SKM-1 treated with dmso at 0.1 percent for 144 hours (cell line): ENCODE measurements at regions not wholly inside any gene's neighbourhood (a gene's known extent, or its start where the extent isn't known, plus 50 kb on each side); places are given as distances from the start of the nearest gene placed in this dataset.

Experiments used
- DNase-seq: peaks from one replicate; lab custom pipeline; 2025; ENCODE audit not compliant: unreplicated experiment; lab: John Stamatoyannopoulos, UW

DNA sequence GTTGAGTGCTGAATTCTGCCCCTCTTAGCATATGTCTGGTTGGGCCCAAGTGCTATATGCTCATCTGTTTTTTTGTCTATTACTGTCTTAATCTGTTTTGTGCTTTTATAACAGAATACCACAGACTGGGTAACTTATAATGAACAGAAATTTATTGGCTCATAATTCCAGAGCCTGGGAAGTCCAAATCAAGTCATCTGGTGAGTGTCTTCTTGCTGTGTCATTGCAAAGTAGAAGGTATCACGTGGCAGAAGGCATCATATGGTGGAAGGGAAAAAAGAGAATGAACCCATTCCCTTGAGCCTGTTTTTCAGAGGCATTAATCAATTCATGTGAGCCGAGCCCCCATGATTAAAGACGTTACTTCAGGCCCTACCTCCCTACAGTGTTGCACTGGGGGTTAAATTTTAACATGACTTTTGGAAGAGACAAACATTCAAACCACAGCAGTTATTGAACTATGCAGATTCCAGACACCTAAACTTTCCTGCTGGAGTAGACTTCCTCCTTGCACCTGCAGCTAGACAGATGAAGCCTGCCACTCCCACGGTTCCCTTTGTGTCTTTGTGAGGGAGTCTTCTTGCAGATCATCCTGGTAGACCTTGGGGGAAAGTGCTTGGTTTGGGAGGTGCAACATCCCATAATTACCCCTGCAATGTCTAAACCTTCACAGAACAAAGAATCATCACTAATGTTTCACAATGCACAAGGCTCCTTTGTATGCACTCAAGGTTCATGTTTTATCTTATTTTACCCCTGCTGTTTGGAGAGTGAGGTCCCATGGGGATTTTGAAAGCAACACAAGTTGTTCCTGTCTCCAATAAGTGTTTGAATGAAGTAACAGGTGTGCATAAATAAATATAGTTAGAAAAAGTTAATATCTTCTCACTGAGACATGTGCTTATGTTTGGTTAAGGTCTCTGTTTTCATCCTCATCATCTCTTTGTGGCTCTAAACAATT is 64.7 kb upstream of the XCR1 start:
- no peak for DNase-seq

GRCh38 chr3:46091046-46091445 is 63.8 kb upstream of the XCR1 start:
- peak; percentile 63 for DNase-seq

GRCh38 chr3:46090161-46090591 is 62.9 kb upstream of the XCR1 start:
- DNase-seq = no peak

DNA sequence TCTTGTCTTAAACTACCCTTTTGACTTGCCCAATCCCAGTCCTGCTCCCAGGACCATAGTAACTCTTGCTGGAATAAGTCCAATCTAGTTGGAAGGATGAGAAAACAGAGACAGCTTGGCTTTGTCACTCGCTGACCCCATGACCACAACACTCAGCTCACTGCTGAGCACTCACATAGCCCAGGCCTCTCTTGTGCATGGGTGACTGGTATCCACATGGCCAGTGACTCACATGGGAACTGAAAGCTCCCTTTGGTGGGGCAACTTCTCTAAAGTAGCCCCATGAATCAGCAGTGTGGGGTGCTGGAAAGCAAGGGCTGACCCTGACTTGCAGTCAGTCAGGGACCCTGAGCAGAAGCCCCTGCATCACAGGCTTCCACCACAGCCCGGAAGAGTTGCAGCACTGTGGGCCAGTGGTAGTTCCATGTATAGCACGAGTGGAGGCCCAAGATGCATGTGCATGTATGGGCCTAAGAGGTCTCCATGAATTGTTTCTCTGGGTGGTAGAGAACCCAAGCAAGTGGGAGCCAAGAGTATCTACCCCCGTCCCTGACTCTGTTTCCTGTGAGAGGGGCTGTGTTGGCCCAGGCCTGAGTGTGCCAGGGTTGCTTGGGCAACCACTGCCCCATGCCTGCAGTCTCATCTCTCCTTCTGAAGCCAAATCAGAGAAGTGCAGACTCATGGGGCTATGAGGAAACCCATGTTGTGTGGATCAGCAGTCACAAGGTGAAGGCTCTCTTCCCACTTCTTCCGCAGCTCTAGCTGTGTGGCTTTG is 62.1 kb upstream of the XCR1 start:
- peak; percentile 86 for DNase-seq

DNA sequence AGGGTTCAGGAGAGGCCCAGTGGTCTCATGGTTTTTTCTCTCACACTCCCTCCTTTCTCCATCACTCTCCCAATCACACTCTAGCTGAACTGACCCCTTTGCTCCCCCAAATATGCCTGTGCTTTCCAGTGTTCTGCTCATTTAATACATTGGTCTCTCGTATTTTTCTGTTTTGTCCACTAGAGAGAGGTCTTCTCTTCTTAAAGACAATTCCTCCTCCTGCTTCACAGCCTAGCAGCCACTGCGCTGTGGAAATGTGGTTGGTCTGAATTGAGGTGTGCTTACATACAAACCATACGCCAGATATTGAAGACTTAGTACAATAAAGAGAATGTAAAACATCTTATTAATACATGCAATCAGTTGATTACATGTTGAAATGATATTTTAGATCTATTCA is 60.6 kb upstream of the XCR1 start:
- DNase-seq = peak; percentile 41

GRCh38 chr3:46086986-46087385 is 59.7 kb upstream of the XCR1 start:
- DNase-seq = no peak

GRCh38 chr3:46086083-46086437 is 58.8 kb upstream of the XCR1 start:
- no peak for DNase-seq

- no peak for DNase-seq
These were observed 58.3 kb upstream of the XCR1 start for GRCh38 chr3:46085421-46086082.

- DNase-seq = no peak
These were observed 56.7 kb upstream of the XCR1 start for GRCh38 chr3:46083956-46084355.

- DNase-seq = no peak
These were observed 55.6 kb upstream of the XCR1 start for GRCh38 chr3:46082849-46083248.

DNA sequence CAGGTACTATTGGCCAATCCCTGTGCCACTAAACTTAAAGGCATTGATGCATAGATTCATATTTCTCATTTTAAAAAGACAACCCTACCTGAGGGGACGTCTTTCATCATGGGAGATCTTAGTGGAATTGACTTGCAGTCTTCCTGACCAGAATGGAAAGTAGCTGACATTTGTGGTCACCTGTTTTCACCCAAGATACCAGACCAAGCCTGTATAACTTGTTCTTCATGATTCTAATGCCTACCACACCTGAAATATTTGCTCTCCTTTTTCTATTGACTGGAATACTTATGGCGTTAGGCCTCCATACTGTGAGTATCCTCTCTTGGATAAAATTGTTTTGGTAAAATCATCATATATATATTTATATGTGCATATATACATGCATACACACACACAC is 54.7 kb upstream of the XCR1 start:
- no peak for DNase-seq

GRCh38 chr3:46080969-46081345 is 53.7 kb upstream of the XCR1 start:
- no peak for DNase-seq

GRCh38 chr3:46080124-46080968 is 53.1 kb upstream of the XCR1 start:
- DNase-seq = no peak

GRCh38 chr3:46078712-46079400 is 51.6 kb upstream of the XCR1 start:
- DNase-seq = peak; percentile 89
